HG02763 (cell line): ENCODE measurements at regions not wholly inside any gene's neighbourhood (a gene's known extent, or its start where the extent isn't known, plus 50 kb on each side); places are given as distances from the start of the nearest gene placed in this dataset.
"Not testable (repeated sequence)": the region's sequence is repeated elsewhere in the genome, so short reads cannot be mapped to it uniquely, and the experiment has no call there.

ENCODE experiments used
- ATAC-seq: cut with Tn5 transposase; IDR thresholded peaks from one replicate; pipeline ENCODE4 v1.9.1; 2021; ENCODE audit warnings: mild to moderate bottlenecking, moderate library complexity; ENCODE audit not compliant: unreplicated experiment

GRCh38 chr2:39837856-39838453 is 58.9 kb upstream of the THUMPD2 start:
- peak; percentile 92 for ATAC-seq

DNA sequence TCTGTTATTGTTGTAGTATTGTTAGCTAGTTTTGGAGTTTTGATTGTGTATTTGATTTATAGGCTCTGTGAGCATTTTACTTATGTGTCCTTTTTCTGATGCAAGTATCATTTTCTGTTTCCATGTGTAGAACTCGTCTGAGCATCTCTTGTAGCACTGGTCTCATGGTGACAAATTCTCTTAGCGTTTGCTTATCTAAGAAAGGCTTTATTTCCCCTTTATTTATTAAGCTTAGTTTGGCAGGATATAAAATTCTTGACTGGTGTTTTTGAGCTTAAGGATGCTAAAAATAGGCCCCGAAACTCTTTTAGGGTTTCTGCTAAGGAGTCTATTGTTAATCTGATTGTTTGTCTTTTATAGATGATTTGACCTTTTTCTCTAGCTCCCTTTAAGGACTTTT is 57.6 kb upstream of the THUMPD2 start:
- no peak for ATAC-seq

DNA sequence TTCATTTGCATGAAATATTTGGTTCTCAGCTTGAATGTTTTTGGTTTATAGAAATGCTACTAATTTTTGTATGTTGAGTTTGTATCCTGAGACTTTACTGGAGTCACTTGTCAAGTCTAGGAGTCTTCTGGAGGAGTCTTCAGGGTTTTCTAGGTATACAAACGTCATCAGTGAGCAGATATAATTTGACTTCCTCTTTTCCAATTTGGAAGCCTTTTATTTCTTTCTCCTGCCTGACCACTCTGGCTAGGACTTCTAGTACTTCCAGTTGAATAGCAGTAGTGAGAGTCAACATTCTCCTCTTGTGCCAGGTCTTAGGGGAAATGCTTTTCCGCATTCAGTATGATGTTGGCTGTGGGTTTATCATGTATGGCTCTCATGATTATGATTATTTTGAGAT is 55.4 kb upstream of the THUMPD2 start:
- no peak for ATAC-seq

GRCh38 chr2:39830610-39831009 is 51.6 kb upstream of the THUMPD2 start:
- ATAC-seq: not testable (repeated sequence)
